GM12872 (cell line): ENCODE measurements at regions not wholly inside any gene's neighbourhood (a gene's known extent, or its start where the extent isn't known, plus 50 kb on each side); places are given as distances from the start of the nearest gene placed in this dataset.

ENCODE experiments used
- CTCF ChIP-seq: IDR thresholded peaks from 3 replicates; pipeline ENCODE4 v1.5.1; 2011; ENCODE audit warnings: low read depth, mild to moderate bottlenecking, low read length, moderate library complexity; ENCODE audit not compliant: insufficient read depth

- no peak for TF ChIP-seq CTCF
Measured at GRCh38 chr2:238786792-238787490, 60.9 kb upstream of the TWIST2 start.

GRCh38 chr2:238787501-238787900 is 60.4 kb upstream of the TWIST2 start:
- no peak for TF ChIP-seq CTCF

- TF ChIP-seq CTCF = no peak
Measured at GRCh38 chr2:238789317-238789806, 58.5 kb upstream of the TWIST2 start.

DNA sequence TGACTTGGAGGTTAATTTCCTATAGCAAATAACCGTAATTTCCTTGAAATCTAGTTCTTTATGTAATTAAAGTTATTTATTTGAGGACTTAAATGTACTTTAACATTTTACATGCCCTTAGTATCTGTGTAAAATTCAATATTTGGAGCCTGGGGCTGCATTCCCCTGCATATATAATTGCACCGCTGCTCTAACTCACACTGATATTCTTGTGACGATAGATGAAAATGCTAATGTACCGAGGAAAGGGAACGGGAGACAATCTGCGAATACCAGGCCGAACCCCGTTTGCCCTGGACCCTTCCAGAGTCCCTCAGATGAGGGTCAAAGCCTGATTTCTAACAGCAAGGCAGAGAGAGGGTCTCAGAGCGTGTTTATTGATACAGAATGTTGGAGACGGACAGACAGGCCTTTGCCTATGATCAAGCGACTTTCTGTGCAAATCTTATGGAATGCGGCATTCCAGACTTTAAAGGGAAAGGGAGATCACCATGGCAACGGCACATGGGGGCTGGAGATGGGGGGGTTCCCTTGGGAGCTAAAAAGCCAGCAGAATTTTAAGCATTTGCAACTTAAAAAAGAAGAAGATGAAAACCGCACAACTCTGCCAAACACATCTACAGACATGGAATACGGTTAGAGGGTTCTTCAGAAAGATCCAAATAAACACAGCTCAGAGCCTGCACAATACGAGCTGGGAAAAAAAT is 57.6 kb upstream of the TWIST2 start:
- TF ChIP-seq CTCF = no peak

DNA sequence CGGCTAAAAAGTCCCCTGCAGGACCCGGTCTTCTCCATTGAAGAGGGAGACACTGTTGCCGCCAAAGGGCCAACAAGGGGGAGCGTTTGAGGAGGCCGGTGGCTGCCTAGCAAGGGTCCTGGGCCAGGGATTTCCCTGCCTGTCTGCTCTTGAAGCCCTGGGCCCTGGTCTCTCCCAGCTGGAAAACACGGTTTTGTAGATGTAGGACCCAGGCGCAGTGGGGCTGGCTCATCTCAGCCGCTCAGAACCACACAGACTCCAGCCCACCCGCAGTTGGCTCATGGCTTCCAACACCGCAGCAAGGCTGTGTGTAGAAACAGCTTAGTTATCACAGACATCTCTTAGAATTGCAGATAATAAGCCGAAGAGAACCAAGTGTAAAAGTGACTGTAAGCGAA is 57.1 kb upstream of the TWIST2 start:
- TF ChIP-seq CTCF = no peak

GRCh38 chr2:238791354-238791753 is 56.5 kb upstream of the TWIST2 start:
- no peak for TF ChIP-seq CTCF

- TF ChIP-seq CTCF = no peak
Measured at GRCh38 chr2:238793306-238793705, 54.6 kb upstream of the TWIST2 start.
